ENCODE measurements at regions not wholly inside any gene's neighbourhood (a gene's known extent, or its start where the extent isn't known, plus 50 kb on each side); places are given as distances from the start of the nearest gene placed in this dataset.

DNA sequence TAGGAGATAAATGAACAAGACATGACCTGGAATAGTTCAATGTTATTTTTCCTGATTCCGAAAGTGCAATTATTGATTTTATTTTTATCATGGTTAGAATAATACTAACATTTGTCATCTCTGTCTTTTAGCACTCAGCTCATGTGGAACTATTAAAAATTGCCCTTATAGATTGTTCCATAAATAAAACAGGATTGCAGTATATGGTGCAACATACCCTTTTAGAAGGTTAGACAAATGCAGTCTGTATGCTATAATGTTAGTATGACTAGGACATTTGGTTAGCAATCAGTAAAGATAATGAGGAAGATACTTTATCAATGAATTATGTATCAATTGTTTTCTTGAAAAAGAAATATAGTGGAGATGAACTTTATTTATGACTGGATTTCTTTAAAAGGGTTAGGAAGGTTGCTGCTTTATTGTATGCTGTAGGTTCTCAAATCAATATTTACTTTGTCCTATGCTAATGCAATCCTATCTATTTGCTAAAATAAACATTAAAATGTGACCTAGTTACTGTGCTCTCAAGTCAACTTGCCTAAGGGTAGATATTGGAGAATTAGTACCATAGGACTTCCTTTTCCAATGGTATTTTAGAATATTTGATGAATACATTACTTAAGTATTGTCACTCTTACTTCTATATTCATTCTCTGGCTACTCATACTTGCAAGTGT lies 348.9 kb upstream of the ISL1 start:
- FAIRE-seq, result no peak
- dilution Hi-C loops (cut with MboI; ENCODE audit: extremely low pct_ligation_motif_present, low sequenced_read_pairs), result no loop called here
- H3K9me3 ChIP-seq (replicated peaks; ENCODE audit: control insufficient read depth, insufficient read depth, low read length), result no peaks in the 10 kb centered on the region
- no peak overlapping the region for H3K4me2 ChIP-seq (ENCODE audit: insufficient read depth, low read length)
- no peak overlapping the region for H2AFZ ChIP-seq (ENCODE audit: low read depth, low read length)
- H3K4me3 ChIP-seq (replicated peaks in 1 of 3; ENCODE audit: insufficient read depth in 1 of 3, low read depth in 1 of 3, low read length in 3 of 3), result no peak overlapping the region
- H3K79me2 ChIP-seq (ENCODE audit: control insufficient read depth, insufficient read depth, low read length), result no peaks in the 10 kb centered on the region
- no TSS peak for BruUV-seq (replicated peaks)
- H3K9ac ChIP-seq (replicated peaks; ENCODE audit: extremely low read depth, insufficient read depth, low read length), result no peak overlapping the region
- no peaks in the 10 kb centered on the region for H3K27me3 ChIP-seq (ENCODE audit: control insufficient read depth in 2 of 2, insufficient read depth in 2 of 2, low read length in 2 of 2)
- no peaks in the 10 kb centered on the region for H3K9me1 ChIP-seq (replicated peaks; ENCODE audit: control insufficient read depth, extremely low read depth, insufficient read depth, low read length)
- H4K20me1 ChIP-seq (replicated peaks; ENCODE audit: control insufficient read depth, extremely low read depth, insufficient read depth, low read length), result no peaks in the 10 kb centered on the region
- POLR2A ChIA-PET, result no interaction called here
- no peak overlapping the region for H3K27ac ChIP-seq (ENCODE audit: insufficient read depth, low read depth, low read length)
- no peaks in the 10 kb centered on the region for H3K4me1 ChIP-seq (ENCODE audit: control insufficient read depth, extremely low read depth, insufficient read depth, low read length)
- intact Hi-C loops (cut with micrococcal nuclease), result no loop called here
- TF ChIP-seq GATA2 (IDR thresholded peaks at IDR 0.05; ENCODE audit: insufficient read depth, insufficient read length, low read depth, low read length) (no peak), EZH2 (IDR thresholded peaks at IDR 0.05; ENCODE audit: borderline replicate concordance, low read depth, low read length, severe bottlenecking) (no peak), POLR2AphosphoS5 (IDR thresholded peaks at IDR 0.05; ENCODE audit: insufficient read depth, low read depth, low read length) (no peak), JUN (IDR thresholded peaks at IDR 0.05; ENCODE audit: borderline replicate concordance, insufficient read depth, insufficient read length, low read depth) (no peak), POLR2A (IDR thresholded peaks at IDR 0.05; ENCODE audit: low read depth, low read length) (no peak), FOS (IDR thresholded peaks at IDR 0.05; ENCODE audit: borderline replicate concordance, insufficient read depth, low read length) (no peak), CTCF (IDR thresholded peaks at IDR 0.05; ENCODE audit: extremely low read depth in 1 of 2, insufficient read depth in 1 of 2, low read depth in 1 of 2, low read length in 2 of 2) (no peak), MYC (IDR thresholded peaks at IDR 0.05; ENCODE audit: low read depth, low read length) (no peak)
- TF ChIP-seq, protein P1, sequence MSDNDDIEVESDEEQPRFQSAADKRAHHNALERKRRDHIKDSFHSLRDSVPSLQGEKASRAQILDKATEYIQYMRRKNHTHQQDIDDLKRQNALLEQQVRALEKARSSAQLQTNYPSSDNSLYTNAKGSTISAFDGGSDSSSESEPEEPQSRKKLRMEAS (IDR thresholded peaks at IDR 0.05; ENCODE audit: insufficient read depth, insufficient read length), result no peak
- CTCF ChIA-PET, result no interaction called here
- H3K36me3 ChIP-seq (ENCODE audit: control insufficient read depth in 2 of 2, extremely low read depth in 1 of 2, insufficient read depth in 2 of 2, low read length in 2 of 2), result no peaks in the 10 kb centered on the region
- no peak for DNase-seq (ENCODE audit: low read depth, low spot score)

Data from endothelial cell of umbilical vein (primary cell).